ENCODE measurements at regions not wholly inside any gene's neighbourhood (a gene's known extent, or its start where the extent isn't known, plus 50 kb on each side); places are given as distances from the start of the nearest gene placed in this dataset.

DNA sequence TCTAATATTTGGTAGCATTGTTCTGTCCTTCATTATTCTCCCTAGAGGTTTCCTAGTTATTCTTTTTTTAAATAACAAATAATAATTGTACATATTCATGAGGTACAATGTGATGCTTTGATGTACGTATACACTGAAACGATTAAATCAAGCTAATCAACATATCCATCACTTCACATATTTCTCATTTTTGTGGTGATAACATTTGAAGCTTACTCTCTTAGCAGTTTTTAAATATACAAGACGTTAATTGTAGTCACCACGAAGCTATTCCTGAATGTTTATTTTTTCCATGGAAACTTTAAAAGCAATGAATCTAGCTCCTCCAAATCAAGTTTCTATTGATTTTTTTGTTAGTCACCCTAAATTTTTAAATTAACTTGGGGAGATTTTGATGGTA, 81.1 kb upstream of the PRNP start:
- no peak for TF ChIP-seq ISL1 (CRISPR knock-in tag; IDR thresholded peaks at IDR 0.05)
- no peak for TF ChIP-seq ZNF70 (CRISPR knock-in tag; IDR thresholded peaks at IDR 0.05)
- TF ChIP-seq CSDC2 (CRISPR knock-in tag; IDR thresholded peaks at IDR 0.05): no peak
- no peak for TF ChIP-seq SNAI2 (CRISPR knock-in tag; IDR thresholded peaks at IDR 0.05)
- TF ChIP-seq ZC3H10 (CRISPR knock-in tag; IDR thresholded peaks at IDR 0.05): no peak
- TF ChIP-seq BACH2 (CRISPR knock-in tag; IDR thresholded peaks at IDR 0.05; ENCODE audit: borderline replicate concordance): no peak
- no peak for TF ChIP-seq ZNF565 (CRISPR knock-in tag; conservative IDR thresholded peaks at IDR 0.05; ENCODE audit: low read depth)
- TF ChIP-seq RARB (CRISPR knock-in tag; IDR thresholded peaks at IDR 0.05): no peak

DNA sequence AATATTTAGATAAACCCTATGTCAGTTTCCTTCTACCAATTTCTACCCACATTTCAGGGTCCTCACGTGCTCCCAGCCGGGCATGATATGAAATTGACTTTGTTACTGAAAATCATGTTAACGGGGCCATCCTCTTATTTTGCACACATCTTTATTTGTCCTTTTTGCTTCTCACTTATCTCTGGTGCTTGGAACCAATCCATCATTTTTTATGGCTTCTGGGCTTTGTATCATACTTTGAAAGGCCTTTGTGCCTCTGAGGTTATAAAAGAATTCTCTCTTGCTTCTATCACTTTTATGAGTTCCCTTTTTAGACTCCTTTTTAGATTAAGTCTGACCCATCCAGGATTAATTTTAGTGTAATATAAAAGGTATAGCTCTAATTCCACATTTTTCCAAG, 81.7 kb upstream of the PRNP start:
- ATAC-seq: no peak
- TF ChIP-seq ZNF565 (CRISPR knock-in tag; conservative IDR thresholded peaks at IDR 0.05; ENCODE audit: low read depth) (no peak), CSDC2 (CRISPR knock-in tag; IDR thresholded peaks at IDR 0.05) (no peak), OSR1 (CRISPR knock-in tag; IDR thresholded peaks at IDR 0.05) (no peak), ZC3H10 (CRISPR knock-in tag; IDR thresholded peaks at IDR 0.05) (no peak), ARNTL (CRISPR knock-in tag; IDR thresholded peaks at IDR 0.05; ENCODE audit: borderline replicate concordance, low read depth) (no peak), ZNF8 (CRISPR knock-in tag; IDR thresholded peaks at IDR 0.05) (no peak), TOX (CRISPR knock-in tag; IDR thresholded peaks at IDR 0.05; ENCODE audit: borderline replicate concordance) (no peak), PPARA (CRISPR knock-in tag; IDR thresholded peaks at IDR 0.05; ENCODE audit: borderline replicate concordance) (no peak), ZFP3 (CRISPR knock-in tag; IDR thresholded peaks at IDR 0.05) (no peak), GLIS3 (CRISPR knock-in tag; IDR thresholded peaks at IDR 0.05) (no peak)
- TF ChIP-seq, protein P1, sequence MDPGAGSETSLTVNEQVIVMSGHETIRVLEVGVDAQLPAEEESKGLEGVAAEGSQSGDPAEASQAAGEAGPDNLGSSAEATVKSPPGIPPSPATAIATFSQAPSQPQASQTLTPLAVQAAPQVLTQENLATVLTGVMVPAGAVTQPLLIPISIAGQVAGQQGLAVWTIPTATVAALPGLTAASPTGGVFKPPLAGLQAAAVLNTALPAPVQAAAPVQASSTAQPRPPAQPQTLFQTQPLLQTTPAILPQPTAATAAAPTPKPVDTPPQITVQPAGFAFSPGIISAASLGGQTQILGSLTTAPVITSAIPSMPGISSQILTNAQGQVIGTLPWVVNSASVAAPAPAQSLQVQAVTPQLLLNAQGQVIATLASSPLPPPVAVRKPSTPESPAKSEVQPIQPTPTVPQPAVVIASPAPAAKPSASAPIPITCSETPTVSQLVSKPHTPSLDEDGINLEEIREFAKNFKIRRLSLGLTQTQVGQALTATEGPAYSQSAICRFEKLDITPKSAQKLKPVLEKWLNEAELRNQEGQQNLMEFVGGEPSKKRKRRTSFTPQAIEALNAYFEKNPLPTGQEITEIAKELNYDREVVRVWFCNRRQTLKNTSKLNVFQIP (CRISPR knock-in tag; IDR thresholded peaks at IDR 0.05; ENCODE audit: borderline replicate concordance, low read depth): no peak
- TF ChIP-seq, protein P2, sequence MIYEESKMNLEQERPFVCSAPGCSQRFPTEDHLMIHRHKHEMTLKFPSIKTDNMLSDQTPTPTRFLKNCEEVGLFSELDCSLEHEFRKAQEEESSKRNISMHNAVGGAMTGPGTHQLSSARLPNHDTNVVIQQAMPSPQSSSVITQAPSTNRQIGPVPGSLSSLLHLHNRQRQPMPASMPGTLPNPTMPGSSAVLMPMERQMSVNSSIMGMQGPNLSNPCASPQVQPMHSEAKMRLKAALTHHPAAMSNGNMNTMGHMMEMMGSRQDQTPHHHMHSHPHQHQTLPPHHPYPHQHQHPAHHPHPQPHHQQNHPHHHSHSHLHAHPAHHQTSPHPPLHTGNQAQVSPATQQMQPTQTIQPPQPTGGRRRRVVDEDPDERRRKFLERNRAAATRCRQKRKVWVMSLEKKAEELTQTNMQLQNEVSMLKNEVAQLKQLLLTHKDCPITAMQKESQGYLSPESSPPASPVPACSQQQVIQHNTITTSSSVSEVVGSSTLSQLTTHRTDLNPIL (CRISPR knock-in tag; IDR thresholded peaks at IDR 0.05; ENCODE audit: low read depth): no peak
- TF ChIP-seq, protein P3, sequence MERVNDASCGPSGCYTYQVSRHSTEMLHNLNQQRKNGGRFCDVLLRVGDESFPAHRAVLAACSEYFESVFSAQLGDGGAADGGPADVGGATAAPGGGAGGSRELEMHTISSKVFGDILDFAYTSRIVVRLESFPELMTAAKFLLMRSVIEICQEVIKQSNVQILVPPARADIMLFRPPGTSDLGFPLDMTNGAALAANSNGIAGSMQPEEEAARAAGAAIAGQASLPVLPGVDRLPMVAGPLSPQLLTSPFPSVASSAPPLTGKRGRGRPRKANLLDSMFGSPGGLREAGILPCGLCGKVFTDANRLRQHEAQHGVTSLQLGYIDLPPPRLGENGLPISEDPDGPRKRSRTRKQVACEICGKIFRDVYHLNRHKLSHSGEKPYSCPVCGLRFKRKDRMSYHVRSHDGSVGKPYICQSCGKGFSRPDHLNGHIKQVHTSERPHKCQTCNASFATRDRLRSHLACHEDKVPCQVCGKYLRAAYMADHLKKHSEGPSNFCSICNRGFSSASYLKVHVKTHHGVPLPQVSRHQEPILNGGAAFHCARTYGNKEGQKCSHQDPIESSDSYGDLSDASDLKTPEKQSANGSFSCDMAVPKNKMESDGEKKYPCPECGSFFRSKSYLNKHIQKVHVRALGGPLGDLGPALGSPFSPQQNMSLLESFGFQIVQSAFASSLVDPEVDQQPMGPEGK (CRISPR knock-in tag; IDR thresholded peaks at IDR 0.05; ENCODE audit: borderline replicate concordance): no peak
- TF ChIP-seq, protein P4, sequence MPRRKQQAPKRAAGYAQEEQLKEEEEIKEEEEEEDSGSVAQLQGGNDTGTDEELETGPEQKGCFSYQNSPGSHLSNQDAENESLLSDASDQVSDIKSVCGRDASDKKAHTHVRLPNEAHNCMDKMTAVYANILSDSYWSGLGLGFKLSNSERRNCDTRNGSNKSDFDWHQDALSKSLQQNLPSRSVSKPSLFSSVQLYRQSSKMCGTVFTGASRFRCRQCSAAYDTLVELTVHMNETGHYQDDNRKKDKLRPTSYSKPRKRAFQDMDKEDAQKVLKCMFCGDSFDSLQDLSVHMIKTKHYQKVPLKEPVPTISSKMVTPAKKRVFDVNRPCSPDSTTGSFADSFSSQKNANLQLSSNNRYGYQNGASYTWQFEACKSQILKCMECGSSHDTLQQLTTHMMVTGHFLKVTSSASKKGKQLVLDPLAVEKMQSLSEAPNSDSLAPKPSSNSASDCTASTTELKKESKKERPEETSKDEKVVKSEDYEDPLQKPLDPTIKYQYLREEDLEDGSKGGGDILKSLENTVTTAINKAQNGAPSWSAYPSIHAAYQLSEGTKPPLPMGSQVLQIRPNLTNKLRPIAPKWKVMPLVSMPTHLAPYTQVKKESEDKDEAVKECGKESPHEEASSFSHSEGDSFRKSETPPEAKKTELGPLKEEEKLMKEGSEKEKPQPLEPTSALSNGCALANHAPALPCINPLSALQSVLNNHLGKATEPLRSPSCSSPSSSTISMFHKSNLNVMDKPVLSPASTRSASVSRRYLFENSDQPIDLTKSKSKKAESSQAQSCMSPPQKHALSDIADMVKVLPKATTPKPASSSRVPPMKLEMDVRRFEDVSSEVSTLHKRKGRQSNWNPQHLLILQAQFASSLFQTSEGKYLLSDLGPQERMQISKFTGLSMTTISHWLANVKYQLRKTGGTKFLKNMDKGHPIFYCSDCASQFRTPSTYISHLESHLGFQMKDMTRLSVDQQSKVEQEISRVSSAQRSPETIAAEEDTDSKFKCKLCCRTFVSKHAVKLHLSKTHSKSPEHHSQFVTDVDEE (CRISPR knock-in tag; IDR thresholded peaks at IDR 0.05): no peak
- TF ChIP-seq, protein P5, sequence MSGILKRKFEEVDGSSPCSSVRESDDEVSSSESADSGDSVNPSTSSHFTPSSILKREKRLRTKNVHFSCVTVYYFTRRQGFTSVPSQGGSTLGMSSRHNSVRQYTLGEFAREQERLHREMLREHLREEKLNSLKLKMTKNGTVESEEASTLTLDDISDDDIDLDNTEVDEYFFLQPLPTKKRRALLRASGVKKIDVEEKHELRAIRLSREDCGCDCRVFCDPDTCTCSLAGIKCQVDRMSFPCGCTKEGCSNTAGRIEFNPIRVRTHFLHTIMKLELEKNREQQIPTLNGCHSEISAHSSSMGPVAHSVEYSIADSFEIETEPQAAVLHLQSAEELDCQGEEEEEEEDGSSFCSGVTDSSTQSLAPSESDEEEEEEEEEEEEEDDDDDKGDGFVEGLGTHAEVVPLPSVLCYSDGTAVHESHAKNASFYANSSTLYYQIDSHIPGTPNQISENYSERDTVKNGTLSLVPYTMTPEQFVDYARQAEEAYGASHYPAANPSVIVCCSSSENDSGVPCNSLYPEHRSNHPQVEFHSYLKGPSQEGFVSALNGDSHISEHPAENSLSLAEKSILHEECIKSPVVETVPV (CRISPR knock-in tag; IDR thresholded peaks at IDR 0.05): no peak

More for the DNA sequence above, 81.1 kb upstream of the PRNP start:
- no peak for ATAC-seq

DNA sequence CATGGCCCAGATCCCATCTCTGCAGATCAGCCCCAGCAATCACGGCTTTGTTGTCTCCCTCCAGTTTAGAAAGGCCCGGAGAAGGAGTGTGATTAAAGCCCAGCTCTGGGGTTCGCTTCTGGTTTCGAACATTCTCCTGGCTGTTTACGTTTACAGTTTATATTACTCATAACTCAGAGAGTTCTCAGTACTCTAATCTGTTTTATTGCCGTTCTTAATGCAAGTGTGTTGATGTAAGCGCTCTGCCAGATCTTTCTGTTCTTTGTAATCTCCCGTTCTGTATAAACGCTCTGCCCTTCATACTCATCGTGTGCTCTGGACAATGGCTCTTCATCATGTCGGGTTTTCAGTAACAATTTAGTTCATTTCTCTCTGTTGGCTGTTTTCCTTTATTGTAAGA, 82.5 kb upstream of the PRNP start:
- ATAC-seq: no peak
- TF ChIP-seq RARB (CRISPR knock-in tag; IDR thresholded peaks at IDR 0.05) (no peak), BACH2 (CRISPR knock-in tag; IDR thresholded peaks at IDR 0.05; ENCODE audit: borderline replicate concordance) (no peak), ZNF8 (CRISPR knock-in tag; IDR thresholded peaks at IDR 0.05) (no peak), ZNF565 (CRISPR knock-in tag; conservative IDR thresholded peaks at IDR 0.05; ENCODE audit: low read depth) (no peak), ARNTL (CRISPR knock-in tag; IDR thresholded peaks at IDR 0.05; ENCODE audit: borderline replicate concordance, low read depth) (no peak), ISL1 (CRISPR knock-in tag; IDR thresholded peaks at IDR 0.05) (no peak), TOX (CRISPR knock-in tag; IDR thresholded peaks at IDR 0.05; ENCODE audit: borderline replicate concordance) (no peak)
